ENCODE measurements at regions not wholly inside any gene's neighbourhood (a gene's known extent, or its start where the extent isn't known, plus 50 kb on each side); places are given as distances from the start of the nearest gene placed in this dataset.

DNA sequence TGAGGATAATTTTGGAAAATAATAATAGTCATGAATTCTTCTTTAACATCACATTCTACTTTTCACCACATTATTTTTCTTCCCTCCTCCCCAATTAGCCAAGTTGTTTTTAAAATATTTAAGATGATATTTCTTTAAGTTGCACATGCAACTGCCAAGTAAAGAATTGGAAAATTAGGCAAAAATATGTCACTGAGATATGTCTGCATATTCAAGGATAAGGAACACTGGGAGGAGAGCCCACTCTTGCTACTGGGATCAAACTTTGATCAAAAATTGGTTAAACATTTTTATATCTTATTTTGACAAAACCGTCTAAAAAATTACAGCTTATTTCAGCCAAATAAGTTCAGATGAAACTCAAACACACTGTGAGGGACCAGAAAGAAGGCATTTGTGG lies 231.2 kb upstream of the TMTC1 start:
- no peak for DNase-seq

GRCh38 chr12:30012816-30013450 lies 229.2 kb upstream of the TMTC1 start:
- DNase-seq: no peak

- no peak for DNase-seq
These were observed 226.6 kb upstream of the TMTC1 start for GRCh38 chr12:30010071-30011052.

GRCh38 chr12:30006021-30006420 lies 222.3 kb upstream of the TMTC1 start:
- no peak for DNase-seq

GRCh38 chr12:30003321-30003720 lies 219.6 kb upstream of the TMTC1 start:
- no peak for DNase-seq

DNA sequence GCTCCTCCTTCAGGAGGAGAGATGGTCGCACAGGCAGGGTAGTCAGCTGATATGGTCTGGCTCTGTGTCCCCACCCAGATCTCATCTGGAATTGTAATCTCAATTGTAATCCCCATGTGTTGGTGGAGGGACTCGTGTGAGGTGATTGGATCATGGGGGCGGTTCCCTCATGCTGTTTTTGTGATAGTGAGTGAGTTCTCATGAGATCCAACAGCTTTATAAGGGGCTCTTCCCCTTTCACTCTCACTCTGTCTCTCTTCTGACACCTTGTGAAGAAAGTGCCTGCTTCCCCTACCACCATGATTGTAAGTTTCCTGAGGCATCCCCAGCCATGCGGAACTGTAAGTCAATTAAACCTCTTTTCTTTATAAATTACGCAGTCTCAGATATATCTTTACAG lies 218.9 kb upstream of the TMTC1 start:
- DNase-seq: no peak

DNA sequence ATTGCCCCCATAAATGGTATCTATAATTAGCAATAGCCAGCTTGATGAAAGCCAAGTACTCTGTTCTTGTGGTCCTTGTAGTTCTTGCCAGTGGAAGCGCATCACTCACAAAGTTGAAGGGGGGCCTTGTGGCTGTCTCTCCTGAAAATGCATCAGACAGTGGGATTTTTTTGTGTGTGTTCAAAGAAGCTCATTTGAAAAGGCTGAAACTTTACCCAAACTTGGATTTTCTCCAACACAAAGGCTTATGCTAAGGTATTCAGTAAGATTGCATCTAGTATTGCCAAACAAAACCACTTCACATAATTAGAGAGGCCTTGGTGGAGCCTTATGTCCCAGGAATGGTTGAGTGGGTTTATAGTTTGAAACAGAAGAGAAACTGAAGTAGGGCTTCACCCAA lies 216.7 kb upstream of the TMTC1 start:
- DNase-seq: no peak

DNA sequence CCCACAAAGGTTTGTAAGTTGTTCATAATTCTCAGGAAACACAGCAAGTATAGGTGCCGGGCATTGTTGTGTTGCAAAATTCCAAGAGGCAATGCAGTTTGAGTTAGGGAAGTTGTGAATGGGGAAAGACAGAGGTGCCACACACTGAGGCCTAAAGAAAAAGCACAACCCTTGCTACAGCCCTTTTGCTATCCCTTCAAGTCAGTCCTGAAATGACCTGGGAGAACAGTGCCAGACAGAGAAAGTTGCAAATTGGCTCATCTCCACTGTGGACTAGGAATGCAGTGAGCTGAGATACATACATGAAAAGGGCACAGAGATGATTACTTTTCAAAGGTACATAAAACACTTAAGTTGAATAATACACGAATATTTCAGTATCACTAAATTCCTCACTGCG lies 213.3 kb upstream of the TMTC1 start:
- DNase-seq: no peak

DNA sequence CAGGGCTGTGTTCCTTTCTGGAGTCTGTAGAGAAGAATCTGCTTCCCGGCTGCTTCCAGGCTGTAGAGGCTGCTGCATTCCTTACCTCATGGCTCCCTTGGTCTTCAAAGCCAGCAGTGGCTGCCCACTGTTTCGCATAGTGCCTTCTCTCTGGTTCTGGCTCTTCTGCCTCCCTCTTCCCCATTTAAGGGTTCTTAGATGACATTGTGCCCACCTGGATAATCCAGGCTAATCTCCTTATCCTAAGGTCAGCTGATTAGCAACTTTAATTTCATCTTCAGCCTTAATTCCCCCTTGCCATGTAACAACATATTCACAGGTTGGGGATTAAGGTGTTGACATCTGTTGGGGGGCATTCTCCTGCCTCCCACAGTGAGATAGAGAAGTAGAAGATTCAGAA lies 208.6 kb upstream of the TMTC1 start:
- DNase-seq: no peak

DNA sequence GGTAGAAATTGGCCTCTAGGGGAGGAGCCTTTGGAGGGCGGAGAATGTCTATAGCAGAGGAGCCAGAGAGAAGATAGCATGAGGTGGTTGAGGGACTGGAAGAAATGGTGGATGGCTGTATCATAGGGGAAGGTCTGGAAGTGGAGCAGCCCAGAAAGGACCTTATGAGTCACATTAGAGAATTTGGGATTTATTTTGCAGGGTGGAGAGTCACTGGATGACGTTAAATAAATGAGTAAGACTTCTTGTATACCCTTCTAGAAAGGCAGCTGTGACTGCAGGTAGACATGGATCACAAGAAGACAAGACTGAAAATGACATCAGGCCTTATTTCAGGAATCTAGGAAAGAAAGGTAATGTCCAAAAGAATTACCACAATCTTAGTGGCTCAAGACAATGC lies 208.2 kb upstream of the TMTC1 start:
- no peak for DNase-seq

GRCh38 chr12:29990971-29991370 lies 207.2 kb upstream of the TMTC1 start:
- DNase-seq: no peak

DNA sequence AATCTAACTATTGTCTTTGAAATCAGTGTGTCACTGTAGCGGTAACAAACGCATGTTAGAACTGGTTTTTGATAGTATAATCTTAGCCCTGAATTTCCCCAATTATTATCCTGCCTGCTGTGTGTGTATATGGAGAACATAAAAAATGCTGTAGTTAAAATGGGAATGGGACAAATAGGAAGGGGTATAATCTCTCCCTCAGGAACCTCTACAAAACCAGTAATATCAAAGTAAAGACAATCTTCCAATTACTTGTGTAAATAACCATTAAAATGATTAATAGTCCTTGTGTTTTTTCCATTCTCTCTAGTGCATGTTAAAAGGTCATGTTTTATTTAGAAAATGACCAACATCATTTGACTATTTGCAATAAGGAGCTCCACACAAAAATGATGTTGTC lies 200.1 kb upstream of the TMTC1 start:
- peak; percentile 74 to 81 for DNase-seq

GRCh38 chr12:29980304-29980703 lies 196.6 kb upstream of the TMTC1 start:
- DNase-seq: no peak

- no peak for DNase-seq
These were observed 187.7 kb upstream of the TMTC1 start for GRCh38 chr12:29971446-29971845.

DNA sequence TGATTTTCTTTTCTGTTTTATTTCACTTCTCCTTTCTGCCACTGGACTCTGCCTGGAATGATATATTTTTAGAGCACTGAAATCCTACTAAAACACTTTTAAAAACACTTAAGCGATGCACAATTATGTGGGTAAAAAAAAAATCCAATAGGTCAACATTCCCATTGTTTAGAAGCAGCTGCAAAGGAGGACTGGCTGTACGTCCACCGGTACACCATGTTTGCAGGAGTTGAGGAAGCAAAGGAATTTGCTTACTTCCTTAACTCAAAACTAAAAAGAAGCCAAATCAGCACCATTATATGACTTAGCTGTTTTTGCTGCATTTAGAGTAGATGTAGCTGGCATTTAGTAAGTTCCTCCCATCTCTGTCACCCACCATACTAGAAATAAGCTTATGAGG lies 186.8 kb upstream of the TMTC1 start:
- DNase-seq: no peak

DNA sequence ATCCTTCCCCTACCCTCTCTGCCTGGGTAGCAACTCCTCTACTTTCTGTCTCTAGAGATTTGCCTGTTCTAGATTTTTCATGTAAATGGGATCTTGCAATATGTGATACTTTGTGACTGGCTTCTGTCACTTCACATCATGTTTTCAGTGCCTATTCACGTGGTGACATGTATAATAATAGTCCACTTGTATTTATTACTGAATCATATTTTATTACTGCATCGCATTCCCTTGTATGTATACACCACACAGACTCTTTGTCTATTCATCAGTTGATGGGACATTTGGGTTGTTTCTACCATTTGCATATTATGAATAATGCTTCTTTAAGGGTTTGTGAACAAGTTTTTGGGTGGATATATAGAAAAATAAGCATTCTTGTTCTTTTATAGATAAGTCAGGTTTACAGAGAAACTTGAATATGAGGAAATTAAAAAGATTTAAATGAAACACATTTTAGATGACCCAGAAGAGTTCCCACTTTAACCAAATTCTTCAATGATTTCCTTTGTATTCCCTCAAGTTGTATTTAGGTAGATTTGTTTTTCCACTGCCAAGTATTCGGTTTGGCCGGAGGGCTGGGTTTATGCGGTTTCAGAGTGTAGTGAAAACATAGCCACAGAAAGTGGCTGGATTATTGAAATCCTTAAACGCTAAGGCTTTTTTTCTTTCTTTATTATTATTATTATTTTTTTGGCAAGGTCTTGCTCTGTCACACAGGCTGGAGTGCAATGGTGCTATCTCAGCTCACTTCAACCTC lies 178.7 kb upstream of the TMTC1 start:
- no peak for DNase-seq

- no peak for DNase-seq
These were observed 177.5 kb upstream of the TMTC1 start for GRCh38 chr12:29961231-29961630.

DNA sequence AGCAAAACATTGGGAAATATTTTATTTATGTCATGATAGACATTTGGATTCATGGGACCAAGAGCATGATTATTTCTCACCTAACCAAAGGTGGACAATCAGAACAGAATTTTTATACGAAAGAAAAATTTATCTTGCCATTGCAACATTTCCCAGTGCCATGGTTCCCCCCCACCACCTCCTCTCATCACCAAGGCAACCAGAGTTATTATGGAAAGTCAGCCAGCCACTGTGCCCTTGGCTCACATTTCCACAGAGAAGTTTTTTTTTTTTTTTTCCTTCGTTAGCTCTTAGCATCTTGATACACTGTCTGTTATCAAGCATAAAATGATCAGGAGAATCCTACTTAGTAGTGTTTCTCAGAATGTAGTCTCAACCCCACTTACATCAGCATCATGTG lies 176.4 kb upstream of the TMTC1 start:
- no peak for DNase-seq

DNA sequence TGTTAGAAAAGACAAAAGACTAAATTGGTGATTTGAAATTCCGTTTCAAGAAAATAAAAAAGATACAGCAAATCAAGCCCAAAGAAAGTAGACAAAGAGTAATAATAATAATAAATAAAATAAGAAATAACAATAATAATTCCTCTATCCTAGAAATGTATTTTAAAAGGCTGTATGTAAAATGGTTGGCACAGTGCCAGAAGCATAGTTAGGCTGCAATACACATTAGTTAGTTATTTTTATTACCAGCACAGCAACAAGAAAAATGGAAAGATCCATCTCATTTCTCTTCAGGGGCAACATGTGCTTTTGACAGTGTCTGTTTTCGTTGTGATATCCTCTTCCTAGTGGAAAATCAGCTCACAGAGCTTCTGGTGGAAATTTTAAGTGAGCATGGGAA lies 174.1 kb upstream of the TMTC1 start:
- DNase-seq: no peak

DNA sequence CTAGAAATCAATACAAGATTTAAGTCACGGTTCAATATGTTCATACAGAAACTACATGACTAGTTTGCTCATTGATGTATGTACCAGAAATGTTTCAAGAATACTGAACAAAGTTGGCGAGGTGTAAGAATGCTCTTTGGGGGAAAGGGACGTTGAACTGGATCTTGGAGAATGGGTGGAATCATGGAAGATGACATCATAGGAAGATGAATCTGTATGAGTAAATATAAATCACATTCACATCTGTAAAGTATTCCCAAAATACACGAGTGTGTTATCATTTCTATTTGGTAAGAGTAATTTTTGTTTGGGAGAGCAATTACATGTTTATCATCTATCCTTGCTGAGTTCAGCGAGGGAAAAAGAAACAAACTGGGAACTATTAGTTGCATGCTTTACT lies 162.2 kb upstream of the TMTC1 start:
- DNase-seq: no peak

- peak; percentile 33 to 36 for DNase-seq
These were observed 160.7 kb upstream of the TMTC1 start for GRCh38 chr12:29944269-29945000.

DNA sequence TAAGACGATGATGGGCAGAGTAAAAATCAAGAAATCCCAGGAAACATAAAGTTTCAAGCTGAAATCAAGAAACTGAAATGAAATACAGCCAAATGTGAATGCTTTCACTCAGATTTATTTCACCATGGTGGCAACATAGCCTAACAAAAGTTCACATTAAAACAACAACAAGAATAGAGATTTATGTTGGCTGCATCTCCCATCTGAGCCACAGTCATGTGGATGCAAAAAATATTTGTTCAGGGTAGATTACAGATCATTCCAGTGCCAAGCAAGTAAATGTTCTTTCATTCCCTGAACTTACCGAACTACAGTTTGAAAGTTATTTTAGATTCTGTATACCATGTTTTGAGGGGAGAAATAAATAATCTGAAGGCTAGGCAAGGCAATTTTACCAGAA lies 159.9 kb upstream of the TMTC1 start:
- no peak for DNase-seq

DNA sequence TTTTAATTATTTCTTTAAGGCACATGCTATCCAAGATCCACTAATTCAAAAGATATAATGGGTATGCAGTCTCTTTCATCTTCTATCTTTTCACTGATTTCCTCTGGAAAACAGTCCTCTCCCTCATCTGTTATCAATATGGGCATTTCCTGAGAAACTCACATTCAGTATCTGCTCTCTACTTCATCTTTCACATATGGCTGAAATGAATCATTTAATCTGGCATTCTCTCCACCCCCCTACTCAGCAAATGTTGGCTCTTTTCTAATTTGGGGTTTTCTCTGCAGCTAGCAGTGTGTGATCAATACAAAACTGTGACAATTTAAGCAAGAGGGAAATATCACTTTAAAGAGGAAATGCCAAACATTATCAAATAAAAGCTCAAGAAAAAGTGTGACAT lies 157.1 kb upstream of the TMTC1 start:
- DNase-seq: no peak

Data from NCI-H1930 (cell line).